K562 (cell line): ENCODE measurements at regions not wholly inside any gene's neighbourhood (a gene's known extent, or its start where the extent isn't known, plus 50 kb on each side); places are given as distances from the start of the nearest gene placed in this dataset.

Experiments used
- ATAC-seq: fragments of 200-7000 bp; cut with Tn5 transposase; 3 replicates; pipeline ENCODE4 v1.9.1; 2020; ENCODE audit warnings: moderate library complexity
- BruUV-seq: library from RNA; stranded (reverse); fragments of 400-500 nt; replicated peaks from 2 replicates; lab custom pipeline; 2021; lab: Mats Ljungman, UMichigan
- CTCF ChIA-PET: fragments of 300-600 bp; formaldehyde crosslinking; extraction: SDS; loops from one replicate; lab custom pipeline; 2021; ENCODE audit warnings: low intra/inter-chr PET ratio; lab: Yijun Ruan, JAX
- POLR2A ChIA-PET: fragments of 300-600, 350-650 bp; sonication (Branson Sonifier 250); formaldehyde crosslinking; extraction: SDS; loops from one replicate; lab custom pipeline; 2021; ENCODE audit warnings: antibody characterized with exemption, inconsistent platforms; lab: Yijun Ruan, JAX
- DNase-seq, 4 experiments: peaks; one replicate each; pipeline versions ENCODE4 v3.0.0 to v3.0.0-alpha.2; 2011 to 2018; ENCODE audit warnings: low spot score in 3 of 4, mixed read lengths in 3 of 4; ENCODE audit errors: extremely low read depth in 1 of 4
- FAIRE-seq: peaks from 2 replicates; lab custom pipeline; 2011; peaks lifted over from hg19 to GRCh38; lab: Jason Lieb, UNC
- H2AFZ ChIP-seq: 2 replicates; pipeline ENCODE4 v1.6.0; 2011; ENCODE audit warnings: low read depth, low read length, control low read depth, inconsistent platforms
- H3K27ac ChIP-seq: fragments of 200-600 bp; 3 replicates; pipeline ENCODE4 v1.8.0; 2011; ENCODE audit warnings: low read depth, mild to moderate bottlenecking, control low read depth, inconsistent platforms, low read length, moderate library complexity, mixed read lengths; ENCODE audit errors: extremely low read depth
- H3K27me3 ChIP-seq, 2 experiments: fragments of 300-600 bp in 1 of 2; 2 replicates in 1 of 2; 3 replicates in 1 of 2; pipeline versions ENCODE4 v1.6.0 to v1.8.0; 2011; ENCODE audit warnings: inconsistent platforms in 2 of 2, low read length in 2 of 2, mild to moderate bottlenecking in 1 of 2, mixed read lengths in 1 of 2, moderate library complexity in 1 of 2; ENCODE audit not compliant: control insufficient read depth in 2 of 2, insufficient read depth in 2 of 2
- H3K36me3 ChIP-seq: fragments of 300-600 bp; 3 replicates; pipeline ENCODE4 v1.8.0; 2011; ENCODE audit warnings: mild to moderate bottlenecking, low read length, inconsistent platforms; ENCODE audit not compliant: control insufficient read depth, insufficient read depth
- H3K4me1 ChIP-seq, 2 experiments: fragments of 200-600 bp in 1 of 2; replicated peaks in 1 of 2; 2 replicates in 1 of 2; 3 replicates in 1 of 2; pipeline versions ENCODE4 v1.5.1 to v1.8.0; 2011; ENCODE audit warnings: inconsistent platforms in 2 of 2, low read length in 2 of 2, mild to moderate bottlenecking in 1 of 2, mixed read lengths in 1 of 2, moderate library complexity in 1 of 2; ENCODE audit not compliant: control insufficient read depth in 2 of 2, insufficient read depth in 2 of 2
- H3K4me2 ChIP-seq: 2 replicates; pipeline ENCODE4 v1.6.1; 2011; ENCODE audit warnings: low read length, control low read depth, inconsistent platforms, mixed read lengths; ENCODE audit not compliant: insufficient read depth
- H3K4me3 ChIP-seq: fragments of 200-600 bp; sonication (generic), shearing (Covaris generic); 2 replicates; pipeline ENCODE4 v1.5.1; 2016; ENCODE audit warnings: control low read depth, inconsistent platforms
- H3K79me2 ChIP-seq: fragments of 200-600 bp; 3 replicates; pipeline ENCODE4 v1.8.0; 2011; ENCODE audit warnings: low read length, inconsistent platforms; ENCODE audit not compliant: control insufficient read depth, insufficient read depth
- H3K9ac ChIP-seq, 2 experiments: 2 replicates each; pipeline versions ENCODE4 v1.6.0 to v1.6.1; 2011; ENCODE audit warnings: low read depth in 2 of 2, low read length in 2 of 2, control low read depth in 1 of 2, inconsistent platforms in 1 of 2, mild to moderate bottlenecking in 1 of 2, mixed read lengths in 1 of 2; ENCODE audit not compliant: insufficient read depth in 1 of 2
- H3K9me1 ChIP-seq: one replicate; pipeline ENCODE4 v1.6.0; 2011; ENCODE audit warnings: inconsistent platforms, mild to moderate bottlenecking, low read length, moderate library complexity; ENCODE audit not compliant: control insufficient read depth, insufficient read depth
- H3K9me3 ChIP-seq: replicated peaks from 2 replicates; pipeline ENCODE4 v1.5.1; 2011; ENCODE audit warnings: low read depth, low read length, inconsistent platforms; ENCODE audit not compliant: control insufficient read depth, insufficient read depth
- H4K20me1 ChIP-seq: replicated peaks from 2 replicates; pipeline ENCODE4 v1.6.1; 2011; ENCODE audit warnings: low read length, inconsistent platforms, mixed read lengths; ENCODE audit not compliant: control insufficient read depth, insufficient read depth
- HNRNPK ChIP-seq: fragments of 200-400 bp; formaldehyde crosslinking; IDR thresholded peaks from one replicate; pipeline ENCODE4 v1.6.1; 2018; ENCODE audit warnings: mild to moderate bottlenecking, low read depth, low read length; ENCODE audit not compliant: poor library complexity, severe bottlenecking
- TSHZ1 ChIP-seq: fragments of 250-450 bp; sonication (Bioruptor Pico); IDR thresholded peaks from 2 replicates; pipeline ENCODE4 v1.4.0; 2020; ENCODE audit warnings: mild to moderate bottlenecking, moderate library complexity
- ZKSCAN3 ChIP-seq: fragments of 250-450 bp; sonication (Bioruptor Pico); IDR thresholded peaks from 2 replicates; pipeline ENCODE4 v1.4.0; 2020
- WGBS: fragments of 100-300 bp; shearing (Covaris generic); methylation state at CpG from one replicate; pipeline ENCODE4 v1.1.6; 2016; ENCODE audit warnings: low coverage, mixed read lengths; ENCODE audit not compliant: insufficient coverage; ENCODE audit errors: missing lambda C conversion rate; 5-methylcytosine and 5-hydroxymethylcytosine counted together
- in situ Hi-C: fragments of 300-500 bp; cut with MboI; formaldehyde crosslinking; loops from 4 replicates; pipeline ENCODE4 v1.15.0; 2018; ENCODE audit warnings: inconsistent platforms, mixed read lengths
- intact Hi-C: fragments of 100-400 bp; cut with micrococcal nuclease; formaldehyde crosslinking; loops from 2 replicates; pipeline ENCODE4 v1.14.2; 2022

DNA sequence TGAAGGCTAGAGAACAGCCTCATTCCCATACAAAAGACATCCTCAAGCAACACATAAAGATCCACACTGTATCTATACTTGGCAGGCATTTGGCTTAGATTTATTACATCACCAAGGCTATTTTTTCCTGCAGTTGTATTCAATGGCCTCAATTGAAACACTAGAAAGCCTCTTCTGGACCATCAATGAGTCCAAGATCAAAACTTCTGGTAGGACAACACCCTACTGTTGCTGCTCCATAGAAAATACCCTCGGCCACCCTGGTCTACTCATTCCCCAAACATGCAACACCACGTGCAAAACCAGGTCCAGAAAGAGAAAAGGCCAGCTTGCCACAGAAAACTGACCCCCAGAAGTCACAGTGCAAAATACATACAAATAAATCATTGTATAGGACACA lies 56.9 kb upstream of the CADM1 start (continued):
- TF ChIP-seq TSHZ1 (CRISPR knock-in tag), result no peak
- TF ChIP-seq HNRNPK, result no peak

DNA sequence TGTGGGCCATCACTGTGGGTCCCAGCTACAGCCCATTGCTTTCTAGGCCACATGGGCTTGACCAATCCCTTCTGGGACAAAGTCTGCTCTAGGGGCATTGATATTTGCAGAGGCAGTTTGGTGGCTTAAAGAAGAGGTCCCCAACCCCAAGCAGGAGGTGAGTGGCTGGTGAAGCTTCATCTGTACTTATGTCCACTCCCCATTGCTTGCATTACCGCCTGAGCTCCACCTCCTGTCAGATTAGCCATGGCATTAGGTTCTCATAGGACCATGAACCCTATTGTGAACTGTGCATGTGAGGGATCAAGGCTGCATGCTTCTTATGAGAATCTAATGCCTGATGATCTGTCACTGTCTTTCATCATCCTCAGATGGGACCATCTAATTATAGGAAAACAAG lies 54.4 kb upstream of the CADM1 start:
- no peaks in the 10 kb centered on the region for H3K4me1 ChIP-seq
- H3K9ac ChIP-seq, result no peak overlapping the region
- 0% methylated on average over 1 of the region's 1 CpG for WGBS
- no peaks in the 10 kb centered on the region for H3K36me3 ChIP-seq
- no peak for TF ChIP-seq ZKSCAN3 (CRISPR knock-in tag)
- intact Hi-C loops, result no loop called here
- H3K27ac ChIP-seq, result no peak overlapping the region
- FAIRE-seq (no peak), ATAC-seq (no peak), DNase-seq (no peak)
- ChIA-PET CTCF (no interaction called here), POLR2A (interaction anchor here (0.6 kb wide), 1 partner anchor 53 kb away, joined by 3 read pairs; no protein-coding TSS in a partner anchor)
- no peaks in the 10 kb centered on the region for H3K9me1 ChIP-seq
- no peaks in the 10 kb centered on the region; the same call in 1 of the 2 replicates for H4K20me1 ChIP-seq
- in situ Hi-C loops, result no loop called here
- H3K27me3 ChIP-seq, result no peaks in the 10 kb centered on the region
- H3K79me2 ChIP-seq, result no peaks in the 10 kb centered on the region
- no TSS peak for BruUV-seq
- H3K9me3 ChIP-seq, result no peaks in the 10 kb centered on the region
- no peak overlapping the region for H3K4me2 ChIP-seq
- no peak overlapping the region for H2AFZ ChIP-seq
- no peak overlapping the region for H3K4me3 ChIP-seq
